ENCODE measurements at regions not wholly inside any gene's neighbourhood (a gene's known extent, or its start where the extent isn't known, plus 50 kb on each side); places are given as distances from the start of the nearest gene placed in this dataset.

DNA sequence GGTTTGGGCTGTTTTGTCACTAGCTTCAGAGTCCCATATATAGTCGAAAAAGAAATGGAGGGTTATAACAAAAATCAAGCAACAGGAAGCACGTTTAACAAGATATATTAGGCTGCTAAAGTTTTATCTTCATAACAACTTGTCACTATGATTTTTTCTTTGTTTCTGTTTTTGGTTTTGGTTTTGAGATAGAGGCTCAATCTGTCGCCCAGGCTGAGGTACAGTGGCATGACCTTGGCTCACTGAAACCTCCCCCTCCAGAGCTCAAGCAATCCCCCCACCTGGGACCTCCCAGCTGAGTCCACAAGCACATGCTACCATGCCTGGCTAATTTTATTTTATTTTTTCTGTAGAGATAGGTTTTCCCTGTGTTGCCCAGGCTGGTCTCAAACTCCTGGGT is 2664.4 kb downstream of the ARAP2 start:
- FAIRE-seq (no peak), DNase-seq (no peak)
- Histone ChIP-seq H3K27ac (ENCODE audit: low read depth in 1 of 3, low read length in 2 of 3) (no peak overlapping the region), H3K27me3 (ENCODE audit: control insufficient read depth in 3 of 3, insufficient read depth in 3 of 3, low read length in 3 of 3) (no peaks in the 10 kb centered on the region), H3K4me3 (ENCODE audit: low read depth in 1 of 3, low read length in 3 of 3) (no peak overlapping the region), H3K36me3 (ENCODE audit: control insufficient read depth in 3 of 3, insufficient read depth in 2 of 3, low read depth in 1 of 3, low read length in 3 of 3) (no peaks in the 10 kb centered on the region), H3K9me3 (ENCODE audit: control insufficient read depth in 2 of 2, insufficient read depth in 1 of 2, low read depth in 1 of 2, low read length in 1 of 2) (peaks cover 0 to 7% of the 10 kb centered on the region in 2 donors), H3K4me1 (ENCODE audit: control insufficient read depth in 3 of 3, insufficient read depth in 2 of 3, low read depth in 1 of 3, low read length in 2 of 3) (no peaks in the 10 kb centered on the region)
- WGBS, 3 donors = 38 to 55% (median 50%) methylated on average over 3 of the region's 3 CpGs

GRCh38 chr4:33592701-33593100 is 2651.6 kb downstream of the ARAP2 start:
- Histone ChIP-seq H3K4me3 (ENCODE audit: low read depth in 1 of 3, low read length in 3 of 3) (no peak overlapping the region), H3K4me1 (ENCODE audit: control insufficient read depth in 3 of 3, insufficient read depth in 2 of 3, low read depth in 1 of 3, low read length in 2 of 3) (no peaks in the 10 kb centered on the region), H3K27me3 (ENCODE audit: control insufficient read depth in 3 of 3, insufficient read depth in 3 of 3, low read length in 3 of 3) (no peaks in the 10 kb centered on the region), H3K9me3 (ENCODE audit: control insufficient read depth in 2 of 2, insufficient read depth in 1 of 2, low read depth in 1 of 2, low read length in 1 of 2) (peaks cover 0 to 45% of the 10 kb centered on the region in 2 donors), H3K36me3 (ENCODE audit: control insufficient read depth in 3 of 3, insufficient read depth in 2 of 3, low read depth in 1 of 3, low read length in 3 of 3) (no peaks in the 10 kb centered on the region), H3K27ac (ENCODE audit: low read depth in 1 of 3, low read length in 2 of 3) (no peak overlapping the region)
- 88 to 95% (median 91%) methylated on average over 2 of the region's 2 CpGs for WGBS, 3 donors
- DNase-seq (no peak), FAIRE-seq (no peak)

DNA sequence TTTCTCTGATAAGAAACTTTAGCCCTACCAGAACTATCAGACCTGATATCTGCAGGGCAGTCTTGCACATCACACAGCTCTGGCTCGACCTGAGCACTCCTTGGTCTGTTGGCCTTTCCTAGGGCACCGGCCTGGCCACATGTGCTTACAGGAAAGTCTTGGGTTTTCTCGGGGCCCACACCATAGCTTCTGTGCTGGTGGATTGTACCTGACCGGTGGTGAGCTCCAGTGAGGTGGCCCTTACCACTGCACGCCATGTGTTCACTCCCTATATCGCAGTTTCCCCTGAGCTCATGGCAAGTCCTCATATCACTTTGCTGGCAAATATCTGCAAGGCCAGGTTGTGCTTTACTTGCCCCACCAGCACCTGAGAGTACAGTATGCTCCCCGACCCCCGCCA is 2637.4 kb downstream of the ARAP2 start:
- no peaks in the 10 kb centered on the region for H3K36me3 ChIP-seq (ENCODE audit: control insufficient read depth in 3 of 3, insufficient read depth in 2 of 3, low read depth in 1 of 3, low read length in 3 of 3)
- H3K4me3 ChIP-seq (ENCODE audit: low read depth in 1 of 3, low read length in 3 of 3) = no peak overlapping the region
- no peaks in the 10 kb centered on the region for H3K27me3 ChIP-seq (ENCODE audit: control insufficient read depth in 3 of 3, insufficient read depth in 3 of 3, low read length in 3 of 3)
- FAIRE-seq = no peak
- WGBS, 3 donors = 83 to 91% (median 89%) methylated on average over 8 of the region's 8 CpGs
- DNase-seq = no peak
- H3K4me1 ChIP-seq (ENCODE audit: control insufficient read depth in 3 of 3, insufficient read depth in 2 of 3, low read depth in 1 of 3, low read length in 2 of 3) = no peaks in the 10 kb centered on the region
- no peak overlapping the region for H3K27ac ChIP-seq (ENCODE audit: low read depth in 1 of 3, low read length in 2 of 3)
- H3K9me3 ChIP-seq (ENCODE audit: control insufficient read depth in 2 of 2, insufficient read depth in 1 of 2, low read depth in 1 of 2, low read length in 1 of 2) = peaks cover 2 to 40% of the 10 kb centered on the region in 2 donors

DNA sequence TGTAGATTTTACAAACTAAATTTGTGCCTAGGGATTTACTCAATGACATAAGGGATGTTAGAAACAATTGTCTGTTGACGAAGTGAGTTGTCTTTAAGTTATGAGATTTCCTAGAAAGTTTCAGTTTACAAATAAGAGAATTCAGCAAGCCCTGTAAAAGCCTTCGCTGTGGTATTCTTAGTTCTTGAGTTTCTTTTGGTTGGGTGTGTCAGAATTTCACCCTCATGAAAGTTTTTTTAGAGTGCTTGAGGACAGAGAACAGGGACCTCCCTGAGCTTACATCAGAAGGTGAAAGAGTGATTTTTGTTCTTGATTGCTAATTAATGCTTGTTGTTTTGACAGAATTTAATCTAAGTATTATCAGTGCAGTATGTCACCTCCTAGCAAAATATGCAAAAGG is 2628.2 kb downstream of the ARAP2 start:
- Histone ChIP-seq H3K36me3 (ENCODE audit: control insufficient read depth in 3 of 3, insufficient read depth in 2 of 3, low read depth in 1 of 3, low read length in 3 of 3) (no peaks in the 10 kb centered on the region), H3K4me1 (ENCODE audit: control insufficient read depth in 3 of 3, insufficient read depth in 2 of 3, low read depth in 1 of 3, low read length in 2 of 3) (no peaks in the 10 kb centered on the region), H3K4me3 (ENCODE audit: low read depth in 1 of 3, low read length in 3 of 3) (no peak overlapping the region), H3K27me3 (ENCODE audit: control insufficient read depth in 3 of 3, insufficient read depth in 3 of 3, low read length in 3 of 3) (no peaks in the 10 kb centered on the region), H3K27ac (ENCODE audit: low read depth in 1 of 3, low read length in 2 of 3) (no peak overlapping the region), H3K9me3 (ENCODE audit: control insufficient read depth in 2 of 2, insufficient read depth in 1 of 2, low read depth in 1 of 2, low read length in 1 of 2) (peaks cover 0 to 2% of the 10 kb centered on the region in 2 donors)
- DNase-seq (no peak), FAIRE-seq (no peak)
- 73 to 87% (median 82%) methylated on average over 2 of the region's 2 CpGs for WGBS, 3 donors

GRCh38 chr4:33625748-33626147 is 2618.6 kb downstream of the ARAP2 start:
- no peak overlapping the region for H3K4me3 ChIP-seq (ENCODE audit: low read depth in 1 of 3, low read length in 3 of 3)
- H3K27me3 ChIP-seq (ENCODE audit: control insufficient read depth in 3 of 3, insufficient read depth in 3 of 3, low read length in 3 of 3) = no peaks in the 10 kb centered on the region
- FAIRE-seq = no peak
- no peak overlapping the region for H3K27ac ChIP-seq (ENCODE audit: low read depth in 1 of 3, low read length in 2 of 3)
- H3K36me3 ChIP-seq (ENCODE audit: control insufficient read depth in 3 of 3, insufficient read depth in 2 of 3, low read depth in 1 of 3, low read length in 3 of 3) = no peaks in the 10 kb centered on the region
- no peaks in the 10 kb centered on the region for H3K4me1 ChIP-seq (ENCODE audit: control insufficient read depth in 3 of 3, insufficient read depth in 2 of 3, low read depth in 1 of 3, low read length in 2 of 3)
- peaks cover 0 to 3% of the 10 kb centered on the region in 2 donors for H3K9me3 ChIP-seq (ENCODE audit: control insufficient read depth in 2 of 2, insufficient read depth in 1 of 2, low read depth in 1 of 2, low read length in 1 of 2)
- DNase-seq = peak in 1 of 2 donors; percentile 5

DNA sequence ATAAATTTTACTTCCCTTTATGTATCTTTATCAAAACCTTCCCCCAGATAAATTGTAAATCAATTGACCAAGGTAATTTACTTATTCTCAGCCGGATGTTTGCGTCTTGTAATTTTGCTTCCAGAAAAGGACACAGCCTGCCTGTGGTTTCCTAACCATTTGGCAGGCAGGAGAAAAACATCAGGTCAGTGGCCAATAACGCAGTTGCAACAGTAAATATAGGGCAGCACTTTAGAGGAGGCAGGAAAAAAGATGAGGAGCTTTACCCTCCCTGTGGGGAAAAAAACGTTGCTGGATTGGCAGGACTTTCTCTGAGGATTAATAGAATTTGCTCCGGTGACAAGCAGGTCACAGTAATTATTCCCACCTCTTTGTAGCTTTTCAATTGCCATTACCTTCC is 2618.1 kb downstream of the ARAP2 start:
- FAIRE-seq (no peak), DNase-seq (no peak)
- no peaks in the 10 kb centered on the region for H3K4me1 ChIP-seq (ENCODE audit: control insufficient read depth in 3 of 3, insufficient read depth in 2 of 3, low read depth in 1 of 3, low read length in 2 of 3)
- no peaks in the 10 kb centered on the region for H3K27me3 ChIP-seq (ENCODE audit: control insufficient read depth in 3 of 3, insufficient read depth in 3 of 3, low read length in 3 of 3)
- 32 to 48% (median 37%) methylated on average over 5 of the region's 5 CpGs for WGBS, 3 donors
- H3K9me3 ChIP-seq (ENCODE audit: control insufficient read depth in 2 of 2, insufficient read depth in 1 of 2, low read depth in 1 of 2, low read length in 1 of 2) = peaks cover 0 to 3% of the 10 kb centered on the region in 2 donors
- no peaks in the 10 kb centered on the region for H3K36me3 ChIP-seq (ENCODE audit: control insufficient read depth in 3 of 3, insufficient read depth in 2 of 3, low read depth in 1 of 3, low read length in 3 of 3)
- no peak overlapping the region for H3K27ac ChIP-seq (ENCODE audit: low read depth in 1 of 3, low read length in 2 of 3)
- H3K4me3 ChIP-seq (ENCODE audit: low read depth in 1 of 3, low read length in 3 of 3) = no peak overlapping the region

- no peak for DNase-seq
- FAIRE-seq = no peak
- no peaks in the 10 kb centered on the region for H3K36me3 ChIP-seq (ENCODE audit: control insufficient read depth in 3 of 3, insufficient read depth in 2 of 3, low read depth in 1 of 3, low read length in 3 of 3)
- no peak overlapping the region for H3K4me3 ChIP-seq (ENCODE audit: low read depth in 1 of 3, low read length in 3 of 3)
- H3K27ac ChIP-seq (ENCODE audit: low read depth in 1 of 3, low read length in 2 of 3) = no peak overlapping the region
- 55 to 77% (median 65%) methylated on average over 1 of the region's 1 CpG for WGBS, 3 donors
- H3K9me3 ChIP-seq (ENCODE audit: control insufficient read depth in 2 of 2, insufficient read depth in 1 of 2, low read depth in 1 of 2, low read length in 1 of 2) = no peaks in the 10 kb centered on the region
- no peaks in the 10 kb centered on the region for H3K4me1 ChIP-seq (ENCODE audit: control insufficient read depth in 3 of 3, insufficient read depth in 2 of 3, low read depth in 1 of 3, low read length in 2 of 3)
- H3K27me3 ChIP-seq (ENCODE audit: control insufficient read depth in 3 of 3, insufficient read depth in 3 of 3, low read length in 3 of 3) = no peaks in the 10 kb centered on the region
These were observed 2616.0 kb downstream of the ARAP2 start for GRCh38 chr4:33628296-33628695.

GRCh38 chr4:33649015-33649414 is 2595.3 kb downstream of the ARAP2 start:
- no peaks in the 10 kb centered on the region for H3K9me3 ChIP-seq (ENCODE audit: control insufficient read depth in 2 of 2, insufficient read depth in 1 of 2, low read depth in 1 of 2, low read length in 1 of 2)
- WGBS, 3 donors = 53 to 72% (median 67%) methylated on average over 2 of the region's 2 CpGs
- no peak for FAIRE-seq
- no peaks in the 10 kb centered on the region for H3K36me3 ChIP-seq (ENCODE audit: control insufficient read depth in 3 of 3, insufficient read depth in 2 of 3, low read depth in 1 of 3, low read length in 3 of 3)
- no peaks in the 10 kb centered on the region for H3K27me3 ChIP-seq (ENCODE audit: control insufficient read depth in 3 of 3, insufficient read depth in 3 of 3, low read length in 3 of 3)
- H3K4me3 ChIP-seq (ENCODE audit: low read depth in 1 of 3, low read length in 3 of 3) = no peak overlapping the region
- no peak overlapping the region for H3K27ac ChIP-seq (ENCODE audit: low read depth in 1 of 3, low read length in 2 of 3)
- H3K4me1 ChIP-seq (ENCODE audit: control insufficient read depth in 3 of 3, insufficient read depth in 2 of 3, low read depth in 1 of 3, low read length in 2 of 3) = no peaks in the 10 kb centered on the region
- no peak for DNase-seq

- 44 to 59% (median 47%) methylated on average over 1 of the region's 1 CpG for WGBS, 3 donors
- Histone ChIP-seq H3K4me3 (ENCODE audit: low read depth in 1 of 3, low read length in 3 of 3) (no peak overlapping the region), H3K36me3 (ENCODE audit: control insufficient read depth in 3 of 3, insufficient read depth in 2 of 3, low read depth in 1 of 3, low read length in 3 of 3) (no peaks in the 10 kb centered on the region), H3K27me3 (ENCODE audit: control insufficient read depth in 3 of 3, insufficient read depth in 3 of 3, low read length in 3 of 3) (no peaks in the 10 kb centered on the region), H3K9me3 (ENCODE audit: control insufficient read depth in 2 of 2, insufficient read depth in 1 of 2, low read depth in 1 of 2, low read length in 1 of 2) (no peaks in the 10 kb centered on the region), H3K27ac (ENCODE audit: low read depth in 1 of 3, low read length in 2 of 3) (no peak overlapping the region), H3K4me1 (ENCODE audit: control insufficient read depth in 3 of 3, insufficient read depth in 2 of 3, low read depth in 1 of 3, low read length in 2 of 3) (no peaks in the 10 kb centered on the region)
- DNase-seq (no peak), FAIRE-seq (no peak)
These were observed 2594.8 kb downstream of the ARAP2 start for GRCh38 chr4:33649471-33649870.

Data from small intestine (tissue), 7 donors.